ENCODE measurements at regions not wholly inside any gene's neighbourhood (a gene's known extent, or its start where the extent isn't known, plus 50 kb on each side); places are given as distances from the start of the nearest gene placed in this dataset.

DNA sequence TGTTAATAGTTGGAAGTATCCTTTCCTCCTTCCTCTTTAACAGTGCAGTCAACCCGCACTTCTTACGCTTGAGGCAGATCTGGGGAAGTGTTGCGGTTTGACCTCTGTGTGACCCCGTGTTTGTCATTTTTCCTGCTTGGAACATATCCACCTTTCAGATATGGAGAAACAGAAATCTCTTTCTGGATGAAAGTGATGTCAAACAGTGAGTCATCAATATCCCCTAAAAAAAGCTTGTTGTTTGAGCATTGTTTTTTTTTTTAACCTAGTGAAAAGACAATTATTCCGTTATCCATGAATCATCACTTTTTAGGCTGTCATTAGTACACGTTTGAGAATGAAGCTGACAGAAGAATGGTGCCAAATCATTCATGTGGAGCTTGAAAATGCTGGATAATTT, 293.7 kb downstream of the ARPP21 start:
- H3K79me2 ChIP-seq (ENCODE audit: insufficient read depth, low read length) = no peaks in the 10 kb centered on the region
- no peaks in the 10 kb centered on the region for H3K9me2 ChIP-seq (replicated peaks; ENCODE audit: low read depth, low read length)
- no peaks in the 10 kb centered on the region for H3K9me3 ChIP-seq (ENCODE audit: insufficient read depth, low read depth, low read length)
- TF ChIP-seq CTCF (conservative IDR thresholded peaks at IDR 0.05; ENCODE audit: low read length) (no peak), EZH2phosphoT487 (IDR thresholded peaks at IDR 0.05; ENCODE audit: borderline replicate concordance) (no peak)
- H3K4me1 ChIP-seq (ENCODE audit: insufficient read depth, low read length, poor library complexity, severe bottlenecking) = no peaks in the 10 kb centered on the region
- H3K9ac ChIP-seq (ENCODE audit: low read depth, low read length, poor library complexity, severe bottlenecking) = no peak overlapping the region
- H3F3A ChIP-seq (ENCODE audit: low read depth) = 0 out of 2 replicates have a peak, but pooled peaks cover 2% of the 10 kb centered on the region
- H2AFZ ChIP-seq (ENCODE audit: low read length) = no peak overlapping the region
- H3K4me3 ChIP-seq (ENCODE audit: low read length, poor library complexity, severe bottlenecking) = no peak overlapping the region
- H3K36me3 ChIP-seq (ENCODE audit: insufficient read depth, low read length) = no peaks in the 10 kb centered on the region
- no peaks in the 10 kb centered on the region for H4K20me1 ChIP-seq (ENCODE audit: insufficient read depth, low read length, poor library complexity, severe bottlenecking)
- no peaks in the 10 kb centered on the region for H3K27me3 ChIP-seq (ENCODE audit: insufficient read depth, low read length, poor library complexity, severe bottlenecking)
- H3K4me2 ChIP-seq (ENCODE audit: low read depth, low read length, poor library complexity, severe bottlenecking) = no peak overlapping the region

DNA sequence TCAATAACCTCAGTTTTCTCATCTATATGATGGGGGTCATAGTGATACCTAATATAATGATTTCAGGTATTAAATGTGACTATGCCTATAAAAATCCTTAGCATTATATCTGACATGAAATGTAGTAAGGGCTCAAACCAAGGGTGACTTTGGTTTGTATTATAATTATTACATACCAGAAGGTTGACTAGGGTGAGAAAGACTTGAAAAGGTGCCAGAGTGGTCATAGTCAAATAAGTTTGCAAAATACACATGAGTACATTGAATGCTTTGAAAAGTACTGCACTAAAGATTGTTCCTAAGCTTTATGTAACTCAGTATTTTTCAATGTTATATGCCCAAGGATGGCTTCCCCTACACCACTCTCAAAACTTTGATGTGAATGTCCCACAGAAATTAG, 297.2 kb downstream of the ARPP21 start:
- no peaks in the 10 kb centered on the region for H3K9me3 ChIP-seq (ENCODE audit: insufficient read depth, low read depth, low read length)
- no peaks in the 10 kb centered on the region for H3K4me1 ChIP-seq (ENCODE audit: insufficient read depth, low read length, poor library complexity, severe bottlenecking)
- H3K4me3 ChIP-seq (ENCODE audit: low read length, poor library complexity, severe bottlenecking) = no peak overlapping the region
- no peak overlapping the region for H3K9ac ChIP-seq (ENCODE audit: low read depth, low read length, poor library complexity, severe bottlenecking)
- H4K20me1 ChIP-seq (ENCODE audit: insufficient read depth, low read length, poor library complexity, severe bottlenecking) = no peaks in the 10 kb centered on the region
- H3K79me2 ChIP-seq (ENCODE audit: insufficient read depth, low read length) = no peaks in the 10 kb centered on the region
- no peaks in the 10 kb centered on the region for H3F3A ChIP-seq (ENCODE audit: low read depth)
- TF ChIP-seq CTCF (conservative IDR thresholded peaks at IDR 0.05; ENCODE audit: low read length) (no peak), EZH2phosphoT487 (IDR thresholded peaks at IDR 0.05; ENCODE audit: borderline replicate concordance) (no peak)
- no peak overlapping the region for H2AFZ ChIP-seq (ENCODE audit: low read length)
- no peaks in the 10 kb centered on the region for H3K9me2 ChIP-seq (replicated peaks; ENCODE audit: low read depth, low read length)
- H3K4me2 ChIP-seq (ENCODE audit: low read depth, low read length, poor library complexity, severe bottlenecking) = no peak overlapping the region
- H3K27me3 ChIP-seq (ENCODE audit: insufficient read depth, low read length, poor library complexity, severe bottlenecking) = no peaks in the 10 kb centered on the region
- H3K36me3 ChIP-seq (ENCODE audit: insufficient read depth, low read length) = no peaks in the 10 kb centered on the region

GRCh38 chr3:35944926-35945710, 305.8 kb downstream of the ARPP21 start:
- Histone ChIP-seq H3K4me1 (ENCODE audit: insufficient read depth, low read length, poor library complexity, severe bottlenecking) (no peaks in the 10 kb centered on the region), H3K9ac (ENCODE audit: low read depth, low read length, poor library complexity, severe bottlenecking) (no peak overlapping the region), H3K79me2 (ENCODE audit: insufficient read depth, low read length) (no peaks in the 10 kb centered on the region), H2AFZ (ENCODE audit: low read length) (peak overlapping the region; percentile 53; the same call in 1 of the 2 replicates), H3K9me2 (replicated peaks; ENCODE audit: low read depth, low read length) (no peaks in the 10 kb centered on the region), H3K27me3 (ENCODE audit: insufficient read depth, low read length, poor library complexity, severe bottlenecking) (no peaks in the 10 kb centered on the region), H4K20me1 (ENCODE audit: insufficient read depth, low read length, poor library complexity, severe bottlenecking) (no peaks in the 10 kb centered on the region), H3K9me3 (ENCODE audit: insufficient read depth, low read depth, low read length) (no peaks in the 10 kb centered on the region), H3F3A (ENCODE audit: low read depth) (no peaks in the 10 kb centered on the region), H3K36me3 (ENCODE audit: insufficient read depth, low read length) (no peaks in the 10 kb centered on the region), H3K4me2 (ENCODE audit: low read depth, low read length, poor library complexity, severe bottlenecking) (no peak overlapping the region), H3K4me3 (ENCODE audit: low read length, poor library complexity, severe bottlenecking) (no peak overlapping the region)
- TF ChIP-seq EZH2phosphoT487 (IDR thresholded peaks at IDR 0.05; ENCODE audit: borderline replicate concordance) (no peak), CTCF (conservative IDR thresholded peaks at IDR 0.05; ENCODE audit: low read length) (no peak)
